GM12878 (cell line): ENCODE measurements at regions not wholly inside any gene's neighbourhood (a gene's known extent, or its start where the extent isn't known, plus 50 kb on each side); places are given as distances from the start of the nearest gene placed in this dataset.

Experiments
- ATAC-seq: fragments of 200-7000 bp; cut with Tn5 transposase; 3 replicates; pipeline ENCODE4 v1.9.1; 2020; ENCODE audit warnings: mild to moderate bottlenecking, moderate library complexity
- BruUV-seq: library from RNA; stranded (reverse); fragments of 400-500 nt; replicated peaks from 2 replicates; lab custom pipeline; 2021; lab: Mats Ljungman, UMichigan
- CTCF ChIA-PET: fragments of 300-600 bp; sonication (Branson Sonifier 250); formaldehyde crosslinking; extraction: SDS; loops from one replicate; lab custom pipeline; 2021; ENCODE audit warnings: inconsistent platforms; lab: Yijun Ruan, JAX
- POLR2A ChIA-PET: fragments of 350-600 bp; formaldehyde crosslinking; extraction: SDS; loops from one replicate; lab custom pipeline; 2021; ENCODE audit warnings: inconsistent platforms; lab: Charles Lee
- RAD21 ChIA-PET: fragments of 300-600 bp; sonication (Branson Sonifier 250); formaldehyde crosslinking; loops from one replicate; lab custom pipeline; 2023; ENCODE audit warnings: antibody characterized with exemption; ENCODE audit not compliant: unreplicated experiment; lab: Charles Lee
- SMC1A ChIA-PET: fragments of 300-600 bp; sonication (Branson Sonifier 250); formaldehyde crosslinking; loops from one replicate; lab custom pipeline; 2023; ENCODE audit not compliant: unreplicated experiment, uncharacterized antibody; lab: Charles Lee
- DNase-seq: peaks from one replicate; pipeline ENCODE4 v3.0.0-alpha.2; 2011; ENCODE audit warnings: low read depth, low spot score
- FAIRE-seq: peaks from 3 replicates; lab custom pipeline; 2011; peaks lifted over from hg19 to GRCh38; lab: Jason Lieb, UNC
- H2AFZ ChIP-seq: 2 replicates; pipeline ENCODE4 v1.6.0; 2011; ENCODE audit warnings: low read depth, low read length, control low read depth; ENCODE audit not compliant: control insufficient read depth
- H3K27ac ChIP-seq: 2 replicates; pipeline ENCODE4 v1.5.1; 2011; ENCODE audit warnings: control low read depth; ENCODE audit not compliant: control insufficient read depth, insufficient read depth
- H3K27me3 ChIP-seq, 2 experiments: replicated peaks in 1 of 2; 2 replicates each; pipeline versions ENCODE4 v1.6.0 to v1.6.1; 2011; ENCODE audit warnings: low read length in 1 of 2; ENCODE audit not compliant: control insufficient read depth in 2 of 2, insufficient read depth in 2 of 2
- H3K36me3 ChIP-seq, 2 experiments: 2 replicates each; pipeline ENCODE4 v1.5.1; 2011; ENCODE audit warnings: low read length in 1 of 2; ENCODE audit not compliant: control insufficient read depth in 2 of 2, insufficient read depth in 2 of 2
- H3K4me1 ChIP-seq: 2 replicates; pipeline ENCODE4 v1.6.1; 2011; ENCODE audit warnings: mild to moderate bottlenecking, low read length, moderate library complexity, mixed read lengths; ENCODE audit not compliant: control insufficient read depth, insufficient read depth
- H3K4me2 ChIP-seq: 2 replicates; pipeline ENCODE4 v1.6.0; 2011; ENCODE audit warnings: control low read depth; ENCODE audit not compliant: control insufficient read depth, insufficient read depth
- H3K4me3 ChIP-seq: fragments of 200-600 bp; sonication (generic); 2 replicates; pipeline ENCODE4 v1.5.1; 2016
- H3K79me2 ChIP-seq: 2 replicates; pipeline ENCODE4 v1.6.0; 2011; ENCODE audit warnings: low read length; ENCODE audit not compliant: control insufficient read depth, insufficient read depth
- H3K9ac ChIP-seq: 2 replicates; pipeline ENCODE4 v1.8.0; 2011; ENCODE audit warnings: low read length, control low read depth, mixed read lengths; ENCODE audit not compliant: control insufficient read depth, insufficient read depth
- H3K9me3 ChIP-seq: replicated peaks from 3 replicates; pipeline ENCODE4 v1.5.1; 2011; ENCODE audit warnings: mild to moderate bottlenecking, low read length; ENCODE audit not compliant: control insufficient read depth, insufficient read depth
- H4K20me1 ChIP-seq: 2 replicates; pipeline ENCODE4 v1.6.0; 2011; ENCODE audit not compliant: control insufficient read depth, insufficient read depth
- BCL3 ChIP-seq: IDR thresholded peaks from 2 replicates; pipeline ENCODE4 v1.6.1; 2011; ENCODE audit warnings: borderline replicate concordance, low read depth, mild to moderate bottlenecking, moderate library complexity, low read length; ENCODE audit not compliant: insufficient read depth, poor library complexity, severe bottlenecking
- CREB1 ChIP-seq: IDR thresholded peaks from 2 replicates; pipeline ENCODE4 v1.6.1; 2012; ENCODE audit warnings: low read depth, mild to moderate bottlenecking, inconsistent platforms
- FOXK2 ChIP-seq: fragments of 450-650 bp; IDR thresholded peaks from 2 replicates; pipeline ENCODE4 v1.6.1; 2017; ENCODE audit warnings: mild to moderate bottlenecking, moderate library complexity
- IRF4 ChIP-seq: IDR thresholded peaks from 2 replicates; pipeline ENCODE4 v1.6.1; 2011; ENCODE audit warnings: low read depth, low read length
- MYC ChIP-seq: IDR thresholded peaks from 2 replicates; pipeline ENCODE4 v1.6.1; 2011; ENCODE audit warnings: mild to moderate bottlenecking, low read length, moderate library complexity, inconsistent platforms; ENCODE audit not compliant: insufficient read depth, insufficient replicate concordance, insufficient read length, severe bottlenecking
- TARDBP ChIP-seq: IDR thresholded peaks from 2 replicates; pipeline ENCODE4 v1.6.1; 2016; ENCODE audit warnings: borderline replicate concordance
- TBL1XR1 ChIP-seq: IDR thresholded peaks from 2 replicates; pipeline ENCODE4 v1.6.1; 2012; ENCODE audit warnings: low read depth, low read length, improper control_type of control experiment
- USF2 ChIP-seq: IDR thresholded peaks from 2 replicates; pipeline ENCODE4 v1.6.1; 2011; ENCODE audit warnings: low read depth, low read length, improper control_type of control experiment, borderline replicate concordance
- ZNF384 ChIP-seq: IDR thresholded peaks from 2 replicates; pipeline ENCODE4 v1.6.1; 2012; ENCODE audit warnings: low read depth, mild to moderate bottlenecking, low read length, improper control_type of control experiment, borderline replicate concordance
- WGBS: methylation state at CpG from one replicate; pipeline ENCODE4 v1.1.6; 2016; ENCODE audit warnings: low lambda C conversion rate; ENCODE audit not compliant: insufficient replicate concordance, insufficient coverage; ENCODE audit errors: missing lambda C conversion rate; 5-methylcytosine and 5-hydroxymethylcytosine counted together
- in situ Hi-C: fragments of 300-500 bp; cut with MboI; formaldehyde crosslinking; loops from 9 replicates; pipeline ENCODE4 v1.14.3; 2018; ENCODE audit warnings: mixed read lengths
- intact Hi-C: fragments of 100-400 bp; cut with micrococcal nuclease; formaldehyde crosslinking; loops from one replicate; pipeline ENCODE4 v1.14.2; 2022; ENCODE audit not compliant: unreplicated experiment
- TF ChIP-seq, protein P1 (sequence below): fragments of 150-350 bp; IDR thresholded peaks from 2 replicates; pipeline ENCODE4 v1.6.1; 2014; ENCODE audit warnings: mild to moderate bottlenecking, low read depth, low read length
- TF ChIP-seq, protein P2 (sequence below): IDR thresholded peaks from 2 replicates; pipeline ENCODE4 v1.6.1; 2012; ENCODE audit warnings: low read depth, low read length, improper control_type of control experiment
- TF ChIP-seq, protein P3 (sequence below): fragments of 450-650 bp; IDR thresholded peaks from 2 replicates; pipeline ENCODE4 v1.6.1; 2018; ENCODE audit warnings: borderline replicate concordance, mild to moderate bottlenecking; ENCODE audit not compliant: partially characterized antibody

GRCh38 chr14:101193845-101194372, 290.4 kb upstream of the RTL1 start:
- Histone ChIP-seq H3K4me3 (no peak overlapping the region), H3K27ac (no peak overlapping the region), H3K27me3 (no peaks in the 10 kb centered on the region), H3K4me1 (no peaks in the 10 kb centered on the region), H2AFZ (no peak overlapping the region), H3K36me3 (no peaks in the 10 kb centered on the region), H3K9me3 (no peaks in the 10 kb centered on the region), H3K9ac (no peak overlapping the region), H3K79me2 (no peaks in the 10 kb centered on the region), H3K4me2 (no peak overlapping the region), H4K20me1 (no peaks in the 10 kb centered on the region)
- WGBS = 32% methylated on average over 15 of the region's 15 CpGs
- ChIA-PET RAD21 (no interaction called here), POLR2A (no interaction called here), SMC1A (no interaction called here), CTCF (no interaction called here)
- in situ Hi-C loops = no loop called here
- no peak for ATAC-seq
- no TSS peak for BruUV-seq
- DNase-seq = no peak
- intact Hi-C loops = no loop called here
- no peak for TF ChIP-seq MYC
- no peak for TF ChIP-seq FOXK2
- TF ChIP-seq, protein P1, sequence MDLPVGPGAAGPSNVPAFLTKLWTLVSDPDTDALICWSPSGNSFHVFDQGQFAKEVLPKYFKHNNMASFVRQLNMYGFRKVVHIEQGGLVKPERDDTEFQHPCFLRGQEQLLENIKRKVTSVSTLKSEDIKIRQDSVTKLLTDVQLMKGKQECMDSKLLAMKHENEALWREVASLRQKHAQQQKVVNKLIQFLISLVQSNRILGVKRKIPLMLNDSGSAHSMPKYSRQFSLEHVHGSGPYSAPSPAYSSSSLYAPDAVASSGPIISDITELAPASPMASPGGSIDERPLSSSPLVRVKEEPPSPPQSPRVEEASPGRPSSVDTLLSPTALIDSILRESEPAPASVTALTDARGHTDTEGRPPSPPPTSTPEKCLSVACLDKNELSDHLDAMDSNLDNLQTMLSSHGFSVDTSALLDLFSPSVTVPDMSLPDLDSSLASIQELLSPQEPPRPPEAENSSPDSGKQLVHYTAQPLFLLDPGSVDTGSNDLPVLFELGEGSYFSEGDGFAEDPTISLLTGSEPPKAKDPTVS = no peak
- TF ChIP-seq, protein P2, sequence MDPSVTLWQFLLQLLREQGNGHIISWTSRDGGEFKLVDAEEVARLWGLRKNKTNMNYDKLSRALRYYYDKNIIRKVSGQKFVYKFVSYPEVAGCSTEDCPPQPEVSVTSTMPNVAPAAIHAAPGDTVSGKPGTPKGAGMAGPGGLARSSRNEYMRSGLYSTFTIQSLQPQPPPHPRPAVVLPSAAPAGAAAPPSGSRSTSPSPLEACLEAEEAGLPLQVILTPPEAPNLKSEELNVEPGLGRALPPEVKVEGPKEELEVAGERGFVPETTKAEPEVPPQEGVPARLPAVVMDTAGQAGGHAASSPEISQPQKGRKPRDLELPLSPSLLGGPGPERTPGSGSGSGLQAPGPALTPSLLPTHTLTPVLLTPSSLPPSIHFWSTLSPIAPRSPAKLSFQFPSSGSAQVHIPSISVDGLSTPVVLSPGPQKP = no peak
- no peak for TF ChIP-seq TBL1XR1
- TF ChIP-seq BCL3 = no peak
- no peak for TF ChIP-seq CREB1
- TF ChIP-seq, protein P3, sequence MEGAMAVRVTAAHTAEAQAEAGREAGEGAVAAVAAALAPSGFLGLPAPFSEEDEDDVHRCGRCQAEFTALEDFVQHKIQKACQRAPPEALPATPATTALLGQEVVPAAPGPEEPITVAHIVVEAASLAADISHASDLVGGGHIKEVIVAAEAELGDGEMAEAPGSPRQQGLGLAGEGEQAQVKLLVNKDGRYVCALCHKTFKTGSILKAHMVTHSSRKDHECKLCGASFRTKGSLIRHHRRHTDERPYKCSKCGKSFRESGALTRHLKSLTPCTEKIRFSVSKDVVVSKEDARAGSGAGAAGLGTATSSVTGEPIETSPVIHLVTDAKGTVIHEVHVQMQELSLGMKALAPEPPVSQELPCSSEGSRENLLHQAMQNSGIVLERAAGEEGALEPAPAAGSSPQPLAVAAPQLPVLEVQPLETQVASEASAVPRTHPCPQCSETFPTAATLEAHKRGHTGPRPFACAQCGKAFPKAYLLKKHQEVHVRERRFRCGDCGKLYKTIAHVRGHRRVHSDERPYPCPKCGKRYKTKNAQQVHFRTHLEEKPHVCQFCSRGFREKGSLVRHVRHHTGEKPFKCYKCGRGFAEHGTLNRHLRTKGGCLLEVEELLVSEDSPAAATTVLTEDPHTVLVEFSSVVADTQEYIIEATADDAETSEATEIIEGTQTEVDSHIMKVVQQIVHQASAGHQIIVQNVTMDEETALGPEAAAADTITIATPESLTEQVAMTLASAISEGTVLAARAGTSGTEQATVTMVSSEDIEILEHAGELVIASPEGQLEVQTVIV = no peak
- TF ChIP-seq IRF4 = no peak
- no peak for TF ChIP-seq TARDBP
- no peak for TF ChIP-seq USF2
- no peak for TF ChIP-seq ZNF384
- FAIRE-seq = no peak
